HEK293 (cell line): ENCODE measurements at regions not wholly inside any gene's neighbourhood (a gene's known extent, or its start where the extent isn't known, plus 50 kb on each side); places are given as distances from the start of the nearest gene placed in this dataset.

Source experiments
- MYNN ChIP-seq: fragments of 450-650 bp; formaldehyde crosslinking; IDR thresholded peaks from 2 replicates; pipeline ENCODE4 v1.5.1; 2016; ENCODE audit warnings: missing biosample characterization, missing genetic modification characterization, borderline replicate concordance
- SALL2 ChIP-seq: fragments of 450-650 bp; formaldehyde crosslinking; IDR thresholded peaks from 2 replicates; pipeline ENCODE4 v1.5.0; 2017; ENCODE audit warnings: missing biosample characterization, mild to moderate bottlenecking, missing genetic modification characterization, borderline replicate concordance
- ZNF211 ChIP-seq: fragments of 450-650 bp; formaldehyde crosslinking; IDR thresholded peaks from 2 replicates; pipeline ENCODE4 v1.5.1; 2016; ENCODE audit warnings: low read depth, missing biosample characterization, missing genetic modification characterization
- ZNF292 ChIP-seq: fragments of 450-650 bp; formaldehyde crosslinking; IDR thresholded peaks from 2 replicates; pipeline ENCODE4 v1.5.1; 2016; ENCODE audit warnings: low read depth, missing biosample characterization, missing genetic modification characterization, borderline replicate concordance
- ZNF629 ChIP-seq: fragments of 450-650 bp; formaldehyde crosslinking; IDR thresholded peaks from 2 replicates; pipeline ENCODE4 v1.5.1; 2017; ENCODE audit warnings: missing biosample characterization, missing genetic modification characterization
- TF ChIP-seq, protein P1 (sequence below): fragments of 450-650 bp; formaldehyde crosslinking; IDR thresholded peaks from 2 replicates; pipeline ENCODE4 v1.5.1; 2016; ENCODE audit warnings: missing biosample characterization, missing genetic modification characterization

DNA sequence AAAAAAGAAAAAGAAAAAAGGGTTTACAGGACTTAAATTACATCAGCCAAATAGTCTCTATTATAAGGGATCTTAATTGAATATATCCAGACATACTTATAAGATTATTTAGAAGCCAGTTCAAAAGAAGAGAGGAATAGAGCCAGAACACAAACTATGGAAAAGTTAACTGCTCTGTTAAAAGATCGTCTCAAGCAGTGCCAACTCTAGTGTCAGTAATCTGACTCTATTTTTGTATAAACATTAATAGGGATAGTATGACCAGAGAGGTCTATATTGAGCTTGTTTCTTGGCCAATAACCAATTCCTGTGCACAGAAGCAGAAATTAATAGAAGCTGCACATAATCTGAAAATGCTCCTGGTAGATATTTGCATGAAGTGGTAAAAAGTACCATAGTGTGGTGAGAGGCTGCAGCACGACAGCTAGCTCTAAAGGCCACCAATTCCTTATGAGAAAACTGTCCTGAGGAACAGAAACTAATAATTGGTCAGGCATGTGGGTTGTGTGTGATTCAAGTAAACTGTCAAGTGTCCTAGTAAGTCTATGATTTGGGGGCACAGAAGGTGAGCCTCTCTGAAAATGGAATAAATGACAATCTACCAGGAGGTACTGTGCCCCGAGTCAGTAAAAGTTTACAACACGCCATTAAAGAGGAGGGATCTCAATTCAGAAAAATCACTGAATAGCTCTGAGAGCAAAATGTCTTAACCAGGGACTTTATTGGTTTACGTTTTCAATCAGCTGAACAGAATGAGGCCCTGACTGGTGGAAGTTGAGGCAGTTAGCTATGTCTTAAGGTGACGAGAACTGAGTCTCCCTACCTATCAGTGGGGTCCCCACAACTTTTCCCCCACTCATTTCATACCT lies 51.5 kb upstream of the NANOGP8 start:
- TF ChIP-seq, protein P1, sequence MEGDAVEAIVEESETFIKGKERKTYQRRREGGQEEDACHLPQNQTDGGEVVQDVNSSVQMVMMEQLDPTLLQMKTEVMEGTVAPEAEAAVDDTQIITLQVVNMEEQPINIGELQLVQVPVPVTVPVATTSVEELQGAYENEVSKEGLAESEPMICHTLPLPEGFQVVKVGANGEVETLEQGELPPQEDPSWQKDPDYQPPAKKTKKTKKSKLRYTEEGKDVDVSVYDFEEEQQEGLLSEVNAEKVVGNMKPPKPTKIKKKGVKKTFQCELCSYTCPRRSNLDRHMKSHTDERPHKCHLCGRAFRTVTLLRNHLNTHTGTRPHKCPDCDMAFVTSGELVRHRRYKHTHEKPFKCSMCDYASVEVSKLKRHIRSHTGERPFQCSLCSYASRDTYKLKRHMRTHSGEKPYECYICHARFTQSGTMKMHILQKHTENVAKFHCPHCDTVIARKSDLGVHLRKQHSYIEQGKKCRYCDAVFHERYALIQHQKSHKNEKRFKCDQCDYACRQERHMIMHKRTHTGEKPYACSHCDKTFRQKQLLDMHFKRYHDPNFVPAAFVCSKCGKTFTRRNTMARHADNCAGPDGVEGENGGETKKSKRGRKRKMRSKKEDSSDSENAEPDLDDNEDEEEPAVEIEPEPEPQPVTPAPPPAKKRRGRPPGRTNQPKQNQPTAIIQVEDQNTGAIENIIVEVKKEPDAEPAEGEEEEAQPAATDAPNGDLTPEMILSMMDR (tag by site-specific recombination): no peak
- no peak for TF ChIP-seq ZNF292 (tag by site-specific recombination)
- TF ChIP-seq SALL2 (tag by site-specific recombination): no peak
- no peak for TF ChIP-seq ZNF629 (tag by site-specific recombination)
- TF ChIP-seq ZNF211 (tag by site-specific recombination): no peak
- TF ChIP-seq MYNN (tag by site-specific recombination): no peak
